ENCODE measurements at regions not wholly inside any gene's neighbourhood (a gene's known extent, or its start where the extent isn't known, plus 50 kb on each side); places are given as distances from the start of the nearest gene placed in this dataset.

- TF ChIP-seq POLR2A (IDR thresholded peaks at IDR 0.05; ENCODE audit: low read length) (no peak), GATA1 (IDR thresholded peaks at IDR 0.05; ENCODE audit: low read depth, low read length) (no peak)
Observed at GRCh38 chr21:27315373-27315772, 348.5 kb upstream of the ADAMTS5 start.
